ENCODE measurements at regions not wholly inside any gene's neighbourhood (a gene's known extent, or its start where the extent isn't known, plus 50 kb on each side); places are given as distances from the start of the nearest gene placed in this dataset.

GRCh38 chr13:79098596-79098995 is 307.5 kb downstream of the RBM26 start:
- 50 to 75% (median 60%) methylated on average over 4 of the region's 4 CpGs for WGBS, 3 donors
- Histone ChIP-seq H3K4me1 (no peaks in the 10 kb centered on the region), H3K27ac (no peak overlapping the region), H3K4me3 (no peak overlapping the region), H3K36me3 (ENCODE audit: insufficient read depth in 1 of 2, low read depth in 1 of 2) (no peaks in the 10 kb centered on the region), H3K27me3 (ENCODE audit: insufficient read depth in 3 of 3, low read length in 2 of 3) (no peaks in the 10 kb centered on the region), H3K9me3 (no peaks in the 10 kb centered on the region)
- TF ChIP-seq CTCF (IDR thresholded peaks at IDR 0.05) = no peak
- DNase-seq (no peak), ATAC-seq (no peak)
- intact Hi-C loops (cut with DNase I) = no loop called here

GRCh38 chr13:79097201-79097600 is 308.9 kb downstream of the RBM26 start:
- TF ChIP-seq CTCF (IDR thresholded peaks at IDR 0.05) = no peak
- H3K9me3 ChIP-seq = no peaks in the 10 kb centered on the region
- no peaks in the 10 kb centered on the region for H3K4me1 ChIP-seq
- WGBS, 3 donors = 82 to 89% (median 82%) methylated on average over 1 of the region's 1 CpG
- H3K27me3 ChIP-seq (ENCODE audit: insufficient read depth in 3 of 3, low read length in 2 of 3) = no peaks in the 10 kb centered on the region
- intact Hi-C loops (cut with DNase I) = no loop called here
- no peak overlapping the region for H3K27ac ChIP-seq
- H3K4me3 ChIP-seq = no peak overlapping the region
- DNase-seq = no peak
- H3K36me3 ChIP-seq (ENCODE audit: insufficient read depth in 1 of 2, low read depth in 1 of 2) = no peaks in the 10 kb centered on the region
- ATAC-seq = no peak

- DNase-seq (no peak), ATAC-seq (no peak)
- no peak for TF ChIP-seq CTCF (IDR thresholded peaks at IDR 0.05)
- H3K9me3 ChIP-seq = no peaks in the 10 kb centered on the region
- WGBS, 3 donors = 3 to 13% (median 12%) methylated on average over 1 of the region's 1 CpG
- no peaks in the 10 kb centered on the region for H3K4me1 ChIP-seq
- H3K4me3 ChIP-seq = no peak overlapping the region
- intact Hi-C loops (cut with DNase I) = no loop called here
- H3K36me3 ChIP-seq (ENCODE audit: insufficient read depth in 1 of 2, low read depth in 1 of 2) = no peaks in the 10 kb centered on the region
- no peak overlapping the region for H3K27ac ChIP-seq
- no peaks in the 10 kb centered on the region for H3K27me3 ChIP-seq (ENCODE audit: insufficient read depth in 3 of 3, low read length in 2 of 3)
Observed at GRCh38 chr13:79096099-79096498, 310.0 kb downstream of the RBM26 start.

GRCh38 chr13:79090552-79091124 is 315.4 kb downstream of the RBM26 start:
- H3K9me3 ChIP-seq = no peaks in the 10 kb centered on the region
- H3K36me3 ChIP-seq (ENCODE audit: insufficient read depth in 1 of 2, low read depth in 1 of 2) = no peaks in the 10 kb centered on the region
- no peak overlapping the region for H3K27ac ChIP-seq
- TF ChIP-seq CTCF (IDR thresholded peaks at IDR 0.05) = no peak
- DNase-seq = no peak
- no peak overlapping the region for H3K4me3 ChIP-seq
- intact Hi-C loops (cut with DNase I) = no loop called here
- H3K27me3 ChIP-seq (ENCODE audit: insufficient read depth in 3 of 3, low read length in 2 of 3) = no peaks in the 10 kb centered on the region
- WGBS, 3 donors = 76 to 80% (median 78%) methylated on average over 4 of the region's 4 CpGs
- no peaks in the 10 kb centered on the region for H3K4me1 ChIP-seq
- ATAC-seq = no peak

GRCh38 chr13:79084802-79085424 is 321.1 kb downstream of the RBM26 start:
- no peak for TF ChIP-seq CTCF (IDR thresholded peaks at IDR 0.05)
- Histone ChIP-seq H3K27ac (no peak overlapping the region), H3K4me1 (no peaks in the 10 kb centered on the region), H3K9me3 (no peaks in the 10 kb centered on the region), H3K4me3 (no peak overlapping the region), H3K36me3 (ENCODE audit: insufficient read depth in 1 of 2, low read depth in 1 of 2) (no peaks in the 10 kb centered on the region), H3K27me3 (ENCODE audit: insufficient read depth in 3 of 3, low read length in 2 of 3) (no peaks in the 10 kb centered on the region)
- 70 to 71% (median 71%) methylated on average over 4 of the region's 4 CpGs for WGBS, 3 donors
- DNase-seq (no peak), ATAC-seq (no peak)
- intact Hi-C loops (cut with DNase I) = no loop called here
